ENCODE measurements at regions not wholly inside any gene's neighbourhood (a gene's known extent, or its start where the extent isn't known, plus 50 kb on each side); places are given as distances from the start of the nearest gene placed in this dataset.

DNA sequence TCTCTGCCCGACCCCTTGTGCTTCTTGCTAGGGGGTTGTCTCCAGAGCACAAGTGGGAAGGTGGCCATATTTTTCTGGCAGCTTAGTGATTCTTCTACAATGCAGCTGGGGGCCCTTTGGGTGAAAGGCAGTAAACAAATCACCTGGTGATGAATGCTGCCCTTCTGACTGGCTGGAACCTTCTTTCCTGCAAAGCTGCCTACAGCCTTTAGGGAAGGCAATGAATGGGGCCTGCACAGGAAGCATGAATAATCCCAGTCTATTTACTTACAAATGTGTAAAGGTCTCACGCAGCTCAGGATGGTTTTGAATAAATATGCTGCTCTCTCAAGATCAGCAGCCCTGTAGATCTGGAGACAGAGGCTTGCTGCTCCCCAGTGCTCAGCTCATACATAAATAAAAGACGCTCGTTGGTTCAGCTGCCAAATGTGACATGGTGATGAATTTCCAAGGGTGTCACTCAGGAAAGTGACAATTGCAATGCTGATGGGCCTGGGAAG, 289.2 kb downstream of the TDRD15 start:
- TF ChIP-seq, protein P1, sequence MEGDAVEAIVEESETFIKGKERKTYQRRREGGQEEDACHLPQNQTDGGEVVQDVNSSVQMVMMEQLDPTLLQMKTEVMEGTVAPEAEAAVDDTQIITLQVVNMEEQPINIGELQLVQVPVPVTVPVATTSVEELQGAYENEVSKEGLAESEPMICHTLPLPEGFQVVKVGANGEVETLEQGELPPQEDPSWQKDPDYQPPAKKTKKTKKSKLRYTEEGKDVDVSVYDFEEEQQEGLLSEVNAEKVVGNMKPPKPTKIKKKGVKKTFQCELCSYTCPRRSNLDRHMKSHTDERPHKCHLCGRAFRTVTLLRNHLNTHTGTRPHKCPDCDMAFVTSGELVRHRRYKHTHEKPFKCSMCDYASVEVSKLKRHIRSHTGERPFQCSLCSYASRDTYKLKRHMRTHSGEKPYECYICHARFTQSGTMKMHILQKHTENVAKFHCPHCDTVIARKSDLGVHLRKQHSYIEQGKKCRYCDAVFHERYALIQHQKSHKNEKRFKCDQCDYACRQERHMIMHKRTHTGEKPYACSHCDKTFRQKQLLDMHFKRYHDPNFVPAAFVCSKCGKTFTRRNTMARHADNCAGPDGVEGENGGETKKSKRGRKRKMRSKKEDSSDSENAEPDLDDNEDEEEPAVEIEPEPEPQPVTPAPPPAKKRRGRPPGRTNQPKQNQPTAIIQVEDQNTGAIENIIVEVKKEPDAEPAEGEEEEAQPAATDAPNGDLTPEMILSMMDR (IDR thresholded peaks at IDR 0.05; ENCODE audit: insufficient read depth, low read length, poor library complexity, severe bottlenecking) = no peak
- TF ChIP-seq EZH2phosphoT487 (conservative IDR thresholded peaks at IDR 0.05; ENCODE audit: low read length) = no peak
